ENCODE measurements at regions not wholly inside any gene's neighbourhood (a gene's known extent, or its start where the extent isn't known, plus 50 kb on each side); places are given as distances from the start of the nearest gene placed in this dataset.

DNA sequence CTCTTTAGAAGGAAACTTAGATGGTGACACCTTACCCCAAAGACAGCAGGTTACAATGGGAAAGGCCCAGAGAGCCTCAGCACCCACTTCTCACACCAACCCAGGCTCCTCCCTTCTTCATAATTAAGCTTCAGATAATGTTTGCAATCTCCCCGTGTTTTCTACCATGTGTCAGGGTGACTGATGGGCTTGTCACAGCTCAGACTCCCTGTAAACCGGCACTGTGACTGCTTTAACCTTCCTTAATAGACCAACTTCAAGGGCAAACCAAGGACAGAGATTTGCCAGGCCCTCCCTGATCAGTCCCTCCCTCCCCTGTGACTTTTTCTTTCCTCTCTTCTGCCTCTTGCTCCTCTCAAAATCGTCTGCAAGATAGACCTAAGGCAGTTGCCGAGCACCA lies 760.6 kb upstream of the EEF2KMT start:
- no peaks in the 10 kb centered on the region for H3K4me1 ChIP-seq (ENCODE audit: control insufficient read depth in 2 of 3, insufficient read depth in 2 of 3, low read depth in 1 of 3, low read length in 3 of 3)
- DNase-seq (no peak), FAIRE-seq (no peak)
- no peak overlapping the region for H3K27ac ChIP-seq (ENCODE audit: low read depth in 2 of 2, low read length in 2 of 2)
- no peaks in the 10 kb centered on the region for H3K27me3 ChIP-seq (ENCODE audit: control insufficient read depth, insufficient read depth, low read length)
- no peak overlapping the region for H3K4me3 ChIP-seq (ENCODE audit: low read length in 3 of 3)
- intact Hi-C loops (cut with DNase I): no loop called here
- TF ChIP-seq, protein P1, sequence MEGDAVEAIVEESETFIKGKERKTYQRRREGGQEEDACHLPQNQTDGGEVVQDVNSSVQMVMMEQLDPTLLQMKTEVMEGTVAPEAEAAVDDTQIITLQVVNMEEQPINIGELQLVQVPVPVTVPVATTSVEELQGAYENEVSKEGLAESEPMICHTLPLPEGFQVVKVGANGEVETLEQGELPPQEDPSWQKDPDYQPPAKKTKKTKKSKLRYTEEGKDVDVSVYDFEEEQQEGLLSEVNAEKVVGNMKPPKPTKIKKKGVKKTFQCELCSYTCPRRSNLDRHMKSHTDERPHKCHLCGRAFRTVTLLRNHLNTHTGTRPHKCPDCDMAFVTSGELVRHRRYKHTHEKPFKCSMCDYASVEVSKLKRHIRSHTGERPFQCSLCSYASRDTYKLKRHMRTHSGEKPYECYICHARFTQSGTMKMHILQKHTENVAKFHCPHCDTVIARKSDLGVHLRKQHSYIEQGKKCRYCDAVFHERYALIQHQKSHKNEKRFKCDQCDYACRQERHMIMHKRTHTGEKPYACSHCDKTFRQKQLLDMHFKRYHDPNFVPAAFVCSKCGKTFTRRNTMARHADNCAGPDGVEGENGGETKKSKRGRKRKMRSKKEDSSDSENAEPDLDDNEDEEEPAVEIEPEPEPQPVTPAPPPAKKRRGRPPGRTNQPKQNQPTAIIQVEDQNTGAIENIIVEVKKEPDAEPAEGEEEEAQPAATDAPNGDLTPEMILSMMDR (IDR thresholded peaks at IDR 0.05; ENCODE audit: borderline replicate concordance, extremely low read depth, insufficient read depth): no peak
- no peaks in the 10 kb centered on the region for H3K36me3 ChIP-seq (ENCODE audit: control insufficient read depth in 2 of 3, insufficient read depth in 3 of 3, low read length in 3 of 3)
- H3K9me3 ChIP-seq (ENCODE audit: control insufficient read depth in 2 of 3, insufficient read depth in 1 of 3, low read length in 3 of 3): peaks cover 0 to 4% (median 2%) of the 10 kb centered on the region in 3 donors
- no peak overlapping the region for H3K9ac ChIP-seq (ENCODE audit: low read length in 3 of 3)

DNA sequence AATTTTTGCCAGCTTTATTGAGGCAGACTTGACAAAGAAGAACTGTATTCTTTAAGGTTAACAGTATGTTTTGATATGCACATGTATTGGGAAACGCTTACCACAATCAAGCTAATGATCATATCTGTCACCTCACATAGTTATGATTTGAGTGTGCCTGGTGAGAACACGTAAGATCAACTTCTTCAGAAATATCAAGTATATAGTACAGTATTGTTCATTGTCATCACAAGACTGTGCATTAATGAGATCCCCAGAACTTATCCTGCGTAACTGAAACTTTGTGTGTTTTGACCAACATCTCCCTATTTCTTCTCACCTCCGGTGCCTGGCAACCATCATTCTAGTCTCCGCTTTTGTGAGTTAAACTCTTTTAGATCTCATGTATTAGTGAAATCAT lies 756.4 kb upstream of the EEF2KMT start:
- H3K9ac ChIP-seq (ENCODE audit: low read length in 3 of 3): no peak overlapping the region
- no peaks in the 10 kb centered on the region for H3K36me3 ChIP-seq (ENCODE audit: control insufficient read depth in 2 of 3, insufficient read depth in 3 of 3, low read length in 3 of 3)
- no peaks in the 10 kb centered on the region for H3K4me1 ChIP-seq (ENCODE audit: control insufficient read depth in 2 of 3, insufficient read depth in 2 of 3, low read depth in 1 of 3, low read length in 3 of 3)
- H3K4me3 ChIP-seq (ENCODE audit: low read length in 3 of 3): no peak overlapping the region
- TF ChIP-seq, protein P1 (IDR thresholded peaks at IDR 0.05; ENCODE audit: borderline replicate concordance, extremely low read depth, insufficient read depth): no peak
- DNase-seq: no peak
- no peak overlapping the region for H3K27ac ChIP-seq (ENCODE audit: low read depth in 2 of 2, low read length in 2 of 2)
- no peaks in the 10 kb centered on the region for H3K27me3 ChIP-seq (ENCODE audit: control insufficient read depth, insufficient read depth, low read length)
- peaks cover 0 to 4% (median 2%) of the 10 kb centered on the region in 3 donors for H3K9me3 ChIP-seq (ENCODE audit: control insufficient read depth in 2 of 3, insufficient read depth in 1 of 3, low read length in 3 of 3)
- no peak for FAIRE-seq
- intact Hi-C loops (cut with DNase I): no loop called here

- no peak overlapping the region for H3K4me3 ChIP-seq (ENCODE audit: low read length in 3 of 3)
- TF ChIP-seq, protein P1 (IDR thresholded peaks at IDR 0.05; ENCODE audit: borderline replicate concordance, extremely low read depth, insufficient read depth): no peak
- DNase-seq: no peak
- no peak overlapping the region for H3K27ac ChIP-seq (ENCODE audit: low read depth in 2 of 2, low read length in 2 of 2)
- H3K4me1 ChIP-seq (ENCODE audit: control insufficient read depth in 2 of 3, insufficient read depth in 2 of 3, low read depth in 1 of 3, low read length in 3 of 3): no peaks in the 10 kb centered on the region
- H3K36me3 ChIP-seq (ENCODE audit: control insufficient read depth in 2 of 3, insufficient read depth in 3 of 3, low read length in 3 of 3): no peaks in the 10 kb centered on the region
- no peak for FAIRE-seq
- H3K27me3 ChIP-seq (ENCODE audit: control insufficient read depth, insufficient read depth, low read length): no peaks in the 10 kb centered on the region
- no peak overlapping the region for H3K9ac ChIP-seq (ENCODE audit: low read length in 3 of 3)
- intact Hi-C loops (cut with DNase I): no loop called here
- peaks cover 0 to 4% (median 2%) of the 10 kb centered on the region in 3 donors for H3K9me3 ChIP-seq (ENCODE audit: control insufficient read depth in 2 of 3, insufficient read depth in 1 of 3, low read length in 3 of 3)
Measured at GRCh38 chr16:5852151-5852550, 754.6 kb upstream of the EEF2KMT start.

DNA sequence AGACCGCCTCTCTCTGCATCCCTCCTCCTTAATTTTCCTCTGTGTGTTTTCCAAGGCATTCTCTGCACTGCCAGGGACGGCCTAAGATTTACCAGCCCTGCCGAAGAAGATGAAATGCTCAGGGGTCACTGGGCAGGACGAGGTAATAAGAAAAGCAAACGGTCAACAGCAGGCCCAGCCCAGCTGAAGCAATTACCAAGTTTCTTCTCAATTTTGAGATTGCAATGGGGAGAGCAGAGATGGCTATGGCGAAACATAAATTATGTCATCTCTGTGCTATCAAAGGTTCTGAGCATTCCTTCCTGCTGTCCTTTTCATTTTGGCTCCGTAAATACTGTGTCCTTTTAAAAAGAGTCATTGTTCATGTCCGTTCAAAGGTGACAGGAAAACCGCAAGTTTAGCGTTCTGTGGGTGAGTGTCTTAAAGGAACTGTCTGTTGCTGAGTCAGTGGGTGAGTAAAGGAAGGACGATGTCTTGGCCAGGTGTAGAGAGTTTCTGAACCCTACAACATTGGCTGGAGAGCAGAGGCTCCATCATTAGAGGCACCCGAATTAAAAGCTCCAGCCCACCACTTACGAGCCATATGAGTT lies 753.9 kb upstream of the EEF2KMT start:
- H3K4me1 ChIP-seq (ENCODE audit: control insufficient read depth in 2 of 3, insufficient read depth in 2 of 3, low read depth in 1 of 3, low read length in 3 of 3): no peaks in the 10 kb centered on the region
- no peaks in the 10 kb centered on the region for H3K27me3 ChIP-seq (ENCODE audit: control insufficient read depth, insufficient read depth, low read length)
- no peak overlapping the region for H3K9ac ChIP-seq (ENCODE audit: low read length in 3 of 3)
- H3K36me3 ChIP-seq (ENCODE audit: control insufficient read depth in 2 of 3, insufficient read depth in 3 of 3, low read length in 3 of 3): no peaks in the 10 kb centered on the region
- DNase-seq: no peak
- peaks cover 0 to 4% (median 2%) of the 10 kb centered on the region in 3 donors for H3K9me3 ChIP-seq (ENCODE audit: control insufficient read depth in 2 of 3, insufficient read depth in 1 of 3, low read length in 3 of 3)
- intact Hi-C loops (cut with DNase I): no loop called here
- H3K27ac ChIP-seq (ENCODE audit: low read depth in 2 of 2, low read length in 2 of 2): no peak overlapping the region
- TF ChIP-seq, protein P1 (IDR thresholded peaks at IDR 0.05; ENCODE audit: borderline replicate concordance, extremely low read depth, insufficient read depth): no peak
- FAIRE-seq: no peak
- no peak overlapping the region for H3K4me3 ChIP-seq (ENCODE audit: low read length in 3 of 3)
